Aorta (tissue), 5 donors: ENCODE measurements at regions not wholly inside any gene's neighbourhood (a gene's known extent, or its start where the extent isn't known, plus 50 kb on each side); places are given as distances from the start of the nearest gene placed in this dataset.

ENCODE experiments used
- ATAC-seq: fragments of 200-7000 bp; cut with Tn5 transposase; one replicate; pipeline ENCODE4 v1.9.1; 2022; ENCODE audit warnings: moderate library complexity; ENCODE audit not compliant: low FRiP score
- DNase-seq, 2 donors: peaks; one replicate each; pipeline ENCODE4 v3.0.0-alpha.2; 2020
- H3K27ac ChIP-seq, 2 donors: one replicate each; pipeline ENCODE4 v1.5.1; 2013; ENCODE audit warnings: low read length in 2 of 2, mild to moderate bottlenecking in 2 of 2, moderate library complexity in 2 of 2, control low read depth in 1 of 2, inconsistent platforms in 1 of 2, low read depth in 1 of 2
- H3K27me3 ChIP-seq, 2 donors: one replicate each; pipeline ENCODE4 v1.6.1; 2013; ENCODE audit warnings: control low read depth in 1 of 2, low read length in 1 of 2, mild to moderate bottlenecking in 1 of 2, moderate library complexity in 1 of 2; ENCODE audit not compliant: insufficient read depth in 2 of 2, control insufficient read depth in 1 of 2
- H3K36me3 ChIP-seq, 2 donors: one replicate each; pipeline ENCODE4 v1.6.1; 2013; ENCODE audit warnings: control low read depth in 1 of 2, low read length in 1 of 2, mild to moderate bottlenecking in 1 of 2; ENCODE audit not compliant: insufficient read depth in 2 of 2, control insufficient read depth in 1 of 2
- H3K4me1 ChIP-seq, 2 donors: one replicate each; pipeline ENCODE4 v1.6.1; 2013; ENCODE audit warnings: low read length in 2 of 2, control low read depth in 1 of 2, mild to moderate bottlenecking in 1 of 2, moderate library complexity in 1 of 2; ENCODE audit not compliant: insufficient read depth in 2 of 2, control insufficient read depth in 1 of 2
- H3K4me3 ChIP-seq, 2 donors: one replicate each; pipeline ENCODE4 v1.5.1; 2013; ENCODE audit warnings: low read length in 2 of 2, control low read depth in 1 of 2, mild to moderate bottlenecking in 1 of 2
- H3K9me3 ChIP-seq: one replicate; pipeline ENCODE4 v1.6.1; 2013; ENCODE audit warnings: mild to moderate bottlenecking, low read length; ENCODE audit not compliant: control insufficient read depth
- WGBS, 2 donors: extraction: QIAGEN DNeasy Blood & Tissue Kit; methylation state at CpG; one replicate each; pipeline ENCODE4 v1.1.7; 2013; 5-methylcytosine and 5-hydroxymethylcytosine counted together
- intact Hi-C, 2 donors: fragments of 100-400 bp; cut with DNase I; formaldehyde crosslinking; loops; one replicate each; pipeline versions ENCODE4 v1.14.2 to v1.15.0; 2022
- donor health status: healthy with polysubstance abuse.
- donor health status: Bipolar disorder and iron deficiency.
- donor health status: DM: no; HTN: no; CAD: no.
- donor health status: DM: no; HTN: no; CAD: no.
- donor health status: DM: yes; HTN: yes; CAD: no.

- Histone ChIP-seq H3K9me3 (no peaks in the 10 kb centered on the region), H3K27me3 (no peaks in the 10 kb centered on the region), H3K27ac (no peak overlapping the region), H3K4me1 (no peaks in the 10 kb centered on the region), H3K4me3 (no peak overlapping the region), H3K36me3 (no peaks in the 10 kb centered on the region)
- 78 to 79% methylated on average over 1 of the region's 1 CpG for WGBS, 2 donors
- intact Hi-C loops = no loop called here
- peak; percentile 11 for ATAC-seq
- no peak for DNase-seq
Measured at GRCh38 chr4:132564920-132565319, 584.2 kb upstream of the PCDH10 start.

- intact Hi-C loops = no loop called here
- Histone ChIP-seq H3K9me3 (no peaks in the 10 kb centered on the region), H3K27me3 (no peaks in the 10 kb centered on the region), H3K36me3 (no peaks in the 10 kb centered on the region), H3K4me3 (no peak overlapping the region), H3K27ac (no peak overlapping the region), H3K4me1 (no peaks in the 10 kb centered on the region)
- DNase-seq (no peak), ATAC-seq (no peak)
- WGBS, 2 donors = 86 to 87% methylated on average over 2 of the region's 2 CpGs
Measured at GRCh38 chr4:132565542-132565941, 583.6 kb upstream of the PCDH10 start.

- no peaks in the 10 kb centered on the region for H3K9me3 ChIP-seq
- no peak for DNase-seq
- H3K27me3 ChIP-seq = no peaks in the 10 kb centered on the region
- H3K4me3 ChIP-seq = no peak overlapping the region
- H3K27ac ChIP-seq = no peak overlapping the region
- H3K36me3 ChIP-seq = no peaks in the 10 kb centered on the region
- intact Hi-C loops = no loop called here
- ATAC-seq = no peak
- H3K4me1 ChIP-seq = no peaks in the 10 kb centered on the region
- WGBS, 2 donors = 2 to 6% methylated on average over 6 of the region's 6 CpGs
Measured at GRCh38 chr4:132572210-132572609, 576.9 kb upstream of the PCDH10 start.

GRCh38 chr4:132587626-132588025, 561.5 kb upstream of the PCDH10 start:
- H3K4me1 ChIP-seq = no peaks in the 10 kb centered on the region
- intact Hi-C loops = no loop called here
- no peak overlapping the region for H3K27ac ChIP-seq
- ATAC-seq (no peak), DNase-seq (no peak)
- no peaks in the 10 kb centered on the region for H3K36me3 ChIP-seq
- no peak overlapping the region for H3K4me3 ChIP-seq
- H3K27me3 ChIP-seq = no peaks in the 10 kb centered on the region
- H3K9me3 ChIP-seq = no peaks in the 10 kb centered on the region

GRCh38 chr4:132592340-132592739, 556.8 kb upstream of the PCDH10 start:
- Histone ChIP-seq H3K36me3 (no peaks in the 10 kb centered on the region), H3K4me3 (no peak overlapping the region), H3K4me1 (no peaks in the 10 kb centered on the region), H3K27ac (no peak overlapping the region), H3K9me3 (no peaks in the 10 kb centered on the region), H3K27me3 (no peaks in the 10 kb centered on the region)
- ATAC-seq (no peak), DNase-seq (no peak)
- WGBS, 2 donors = 72 to 79% methylated on average over 13 of the region's 13 CpGs
- intact Hi-C loops = no loop called here

GRCh38 chr4:132592850-132593249, 556.2 kb upstream of the PCDH10 start:
- Histone ChIP-seq H3K27ac (no peak overlapping the region), H3K4me1 (no peaks in the 10 kb centered on the region), H3K36me3 (no peaks in the 10 kb centered on the region), H3K9me3 (no peaks in the 10 kb centered on the region), H3K4me3 (no peak overlapping the region), H3K27me3 (no peaks in the 10 kb centered on the region)
- DNase-seq = no peak
- intact Hi-C loops = no loop called here
- 86 to 91% methylated on average over 2 of the region's 2 CpGs for WGBS, 2 donors
- ATAC-seq = no peak

- H3K9me3 ChIP-seq = no peaks in the 10 kb centered on the region
- H3K4me1 ChIP-seq = no peaks in the 10 kb centered on the region
- H3K4me3 ChIP-seq = no peak overlapping the region
- H3K36me3 ChIP-seq = no peaks in the 10 kb centered on the region
- DNase-seq (no peak), ATAC-seq (no peak)
- 57 to 63% methylated on average over 4 of the region's 4 CpGs for WGBS, 2 donors
- H3K27me3 ChIP-seq = no peaks in the 10 kb centered on the region
- intact Hi-C loops = no loop called here
- no peak overlapping the region for H3K27ac ChIP-seq
Measured at GRCh38 chr4:132593717-132594400, 555.2 kb upstream of the PCDH10 start.

- ATAC-seq (no peak), DNase-seq (no peak)
- H3K9me3 ChIP-seq = no peaks in the 10 kb centered on the region
- H3K27me3 ChIP-seq = no peaks in the 10 kb centered on the region
- intact Hi-C loops = no loop called here
- no peaks in the 10 kb centered on the region for H3K4me1 ChIP-seq
- no peak overlapping the region for H3K4me3 ChIP-seq
- H3K36me3 ChIP-seq = no peaks in the 10 kb centered on the region
- no peak overlapping the region for H3K27ac ChIP-seq
- WGBS, 2 donors = 88 to 96% methylated on average over 1 of the region's 1 CpG
Measured at GRCh38 chr4:132596186-132596585, 552.9 kb upstream of the PCDH10 start.

- H3K27ac ChIP-seq = no peak overlapping the region
- WGBS, 2 donors = 43 to 47% methylated on average over 4 of the region's 4 CpGs
- H3K27me3 ChIP-seq = no peaks in the 10 kb centered on the region
- no peak for ATAC-seq
- intact Hi-C loops = no loop called here
- no peaks in the 10 kb centered on the region for H3K36me3 ChIP-seq
- no peak for DNase-seq
- no peak overlapping the region for H3K4me3 ChIP-seq
- H3K4me1 ChIP-seq = no peaks in the 10 kb centered on the region
- H3K9me3 ChIP-seq = no peaks in the 10 kb centered on the region
Measured at GRCh38 chr4:132605551-132605950, 543.5 kb upstream of the PCDH10 start.
